ENCODE measurements at regions not wholly inside any gene's neighbourhood (a gene's known extent, or its start where the extent isn't known, plus 50 kb on each side); places are given as distances from the start of the nearest gene placed in this dataset.

DNA sequence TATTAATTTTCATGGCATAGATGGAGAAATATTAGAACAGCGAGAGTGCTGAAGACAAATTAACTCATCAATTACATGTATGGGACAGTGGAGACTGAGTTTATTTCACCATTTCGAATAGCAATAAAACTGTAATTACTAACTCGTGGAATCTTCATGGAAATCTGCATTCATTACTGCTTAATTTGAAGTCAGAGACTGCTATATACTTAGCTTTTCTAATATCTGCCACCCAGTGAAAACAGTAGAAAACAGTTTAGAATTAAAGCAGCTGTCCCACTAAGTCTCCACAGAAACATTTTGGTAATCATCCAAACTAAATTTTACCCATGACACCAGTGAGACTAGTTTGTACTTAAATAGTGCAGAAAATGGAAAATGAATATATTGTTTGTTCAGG lies 56.8 kb downstream of the IZUMO3 start:
- Histone ChIP-seq H3K27ac (ENCODE audit: control insufficient read depth, insufficient read depth, low read length) (no peak overlapping the region), H3K36me3 (ENCODE audit: control insufficient read depth in 2 of 2, extremely low read depth in 1 of 2, insufficient read depth in 2 of 2, low read length in 2 of 2) (no peaks in the 10 kb centered on the region), H3K9me1 (ENCODE audit: control insufficient read depth, extremely low read depth, insufficient read depth, low read length) (no peaks in the 10 kb centered on the region), H3K27me3 (ENCODE audit: control insufficient read depth, extremely low read depth, insufficient read depth, low read length) (no peaks in the 10 kb centered on the region), H3K9me3 (ENCODE audit: control insufficient read depth, low read depth, low read length) (no peaks in the 10 kb centered on the region), H3K9ac (ENCODE audit: control insufficient read depth, extremely low read depth, insufficient read depth, low read length) (no peak overlapping the region), H3K4me2 (ENCODE audit: control insufficient read depth, extremely low read depth, insufficient read depth, low read depth, low read length) (no peak overlapping the region), H3K79me2 (ENCODE audit: control insufficient read depth, insufficient read depth, low read length) (no peaks in the 10 kb centered on the region), H4K20me1 (ENCODE audit: control insufficient read depth, extremely low read depth, insufficient read depth, low read length) (no peaks in the 10 kb centered on the region), H3K4me1 (ENCODE audit: control insufficient read depth, extremely low read depth, insufficient read depth, low read length) (no peaks in the 10 kb centered on the region), H2AFZ (ENCODE audit: control insufficient read depth, low read length) (no peak overlapping the region), H3K4me3 (ENCODE audit: control insufficient read depth in 2 of 3, extremely low read depth in 1 of 3, insufficient read depth in 2 of 3, low read depth in 1 of 3, low read length in 3 of 3) (no peak overlapping the region)
- TF ChIP-seq EZH2 (IDR thresholded peaks at IDR 0.05; ENCODE audit: low read length) = no peak
- TF ChIP-seq, protein P1, sequence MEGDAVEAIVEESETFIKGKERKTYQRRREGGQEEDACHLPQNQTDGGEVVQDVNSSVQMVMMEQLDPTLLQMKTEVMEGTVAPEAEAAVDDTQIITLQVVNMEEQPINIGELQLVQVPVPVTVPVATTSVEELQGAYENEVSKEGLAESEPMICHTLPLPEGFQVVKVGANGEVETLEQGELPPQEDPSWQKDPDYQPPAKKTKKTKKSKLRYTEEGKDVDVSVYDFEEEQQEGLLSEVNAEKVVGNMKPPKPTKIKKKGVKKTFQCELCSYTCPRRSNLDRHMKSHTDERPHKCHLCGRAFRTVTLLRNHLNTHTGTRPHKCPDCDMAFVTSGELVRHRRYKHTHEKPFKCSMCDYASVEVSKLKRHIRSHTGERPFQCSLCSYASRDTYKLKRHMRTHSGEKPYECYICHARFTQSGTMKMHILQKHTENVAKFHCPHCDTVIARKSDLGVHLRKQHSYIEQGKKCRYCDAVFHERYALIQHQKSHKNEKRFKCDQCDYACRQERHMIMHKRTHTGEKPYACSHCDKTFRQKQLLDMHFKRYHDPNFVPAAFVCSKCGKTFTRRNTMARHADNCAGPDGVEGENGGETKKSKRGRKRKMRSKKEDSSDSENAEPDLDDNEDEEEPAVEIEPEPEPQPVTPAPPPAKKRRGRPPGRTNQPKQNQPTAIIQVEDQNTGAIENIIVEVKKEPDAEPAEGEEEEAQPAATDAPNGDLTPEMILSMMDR (optimal IDR thresholded peaks at IDR 0.05 in 1 of 3, IDR thresholded peaks at IDR 0.05 in 1 of 3, conservative IDR thresholded peaks at IDR 0.05 in 1 of 3; ENCODE audit: extremely low read depth in 1 of 3, insufficient read depth in 2 of 3, low read length in 3 of 3) = no peak
- dilution Hi-C loops (cut with MboI; ENCODE audit: extremely low pct_ligation_motif_present, low sequenced_read_pairs) = no loop called here
- FAIRE-seq = no peak
- no peak for DNase-seq (ENCODE audit: low read depth, low spot score)

DNA sequence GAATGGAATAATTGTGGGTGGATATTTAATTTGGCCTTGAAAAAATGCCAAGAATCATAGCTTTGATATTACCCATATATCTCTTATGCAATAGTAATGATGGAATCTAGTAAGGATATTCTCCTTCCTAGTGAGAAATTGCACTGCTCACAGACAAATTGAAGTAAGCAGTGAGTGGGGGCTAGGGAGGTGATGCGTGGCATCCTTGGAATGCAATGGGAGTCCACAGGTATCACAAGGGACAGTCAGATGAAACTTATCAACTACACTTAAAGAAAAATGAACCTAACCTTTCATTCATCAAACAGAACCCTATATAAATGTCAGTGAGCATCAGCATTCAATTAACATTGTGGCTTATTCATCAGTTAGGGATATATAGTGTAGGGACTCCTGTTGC lies 57.8 kb downstream of the IZUMO3 start:
- no peaks in the 10 kb centered on the region for H3K9me1 ChIP-seq (ENCODE audit: control insufficient read depth, extremely low read depth, insufficient read depth, low read length)
- H3K4me2 ChIP-seq (ENCODE audit: control insufficient read depth, extremely low read depth, insufficient read depth, low read depth, low read length) = no peak overlapping the region
- H3K4me1 ChIP-seq (ENCODE audit: control insufficient read depth, extremely low read depth, insufficient read depth, low read length) = no peaks in the 10 kb centered on the region
- dilution Hi-C loops (cut with MboI; ENCODE audit: extremely low pct_ligation_motif_present, low sequenced_read_pairs) = no loop called here
- no peaks in the 10 kb centered on the region for H4K20me1 ChIP-seq (ENCODE audit: control insufficient read depth, extremely low read depth, insufficient read depth, low read length)
- H3K4me3 ChIP-seq (ENCODE audit: control insufficient read depth in 2 of 3, extremely low read depth in 1 of 3, insufficient read depth in 2 of 3, low read depth in 1 of 3, low read length in 3 of 3) = no peak overlapping the region
- no peaks in the 10 kb centered on the region for H3K79me2 ChIP-seq (ENCODE audit: control insufficient read depth, insufficient read depth, low read length)
- no peaks in the 10 kb centered on the region for H3K27me3 ChIP-seq (ENCODE audit: control insufficient read depth, extremely low read depth, insufficient read depth, low read length)
- DNase-seq (ENCODE audit: low read depth, low spot score) (no peak), FAIRE-seq (no peak)
- no peaks in the 10 kb centered on the region for H3K36me3 ChIP-seq (ENCODE audit: control insufficient read depth in 2 of 2, extremely low read depth in 1 of 2, insufficient read depth in 2 of 2, low read length in 2 of 2)
- H3K9ac ChIP-seq (ENCODE audit: control insufficient read depth, extremely low read depth, insufficient read depth, low read length) = no peak overlapping the region
- no peaks in the 10 kb centered on the region for H3K9me3 ChIP-seq (ENCODE audit: control insufficient read depth, low read depth, low read length)
- no peak for TF ChIP-seq EZH2 (IDR thresholded peaks at IDR 0.05; ENCODE audit: low read length)
- TF ChIP-seq, protein P1 (optimal IDR thresholded peaks at IDR 0.05 in 1 of 3, IDR thresholded peaks at IDR 0.05 in 1 of 3, conservative IDR thresholded peaks at IDR 0.05 in 1 of 3; ENCODE audit: extremely low read depth in 1 of 3, insufficient read depth in 2 of 3, low read length in 3 of 3) = no peak
- no peak overlapping the region for H2AFZ ChIP-seq (ENCODE audit: control insufficient read depth, low read length)
- H3K27ac ChIP-seq (ENCODE audit: control insufficient read depth, insufficient read depth, low read length) = no peak overlapping the region
